EL (cell line): ENCODE measurements at regions not wholly inside any gene's neighbourhood (a gene's known extent, or its start where the extent isn't known, plus 50 kb on each side); places are given as distances from the start of the nearest gene placed in this dataset.

Experiments
- DNase-seq: peaks from one replicate; pipeline ENCODE4 v3.0.0-alpha.2; 2016

- DNase-seq = peak; percentile 90
Observed at GRCh38 chr12:78703820-78704525, 160.6 kb upstream of the SYT1 start.

- DNase-seq = no peak
Observed at GRCh38 chr12:78711954-78712353, 152.6 kb upstream of the SYT1 start.

GRCh38 chr12:78712834-78713481 lies 151.6 kb upstream of the SYT1 start:
- no peak for DNase-seq

GRCh38 chr12:78719721-78720120 lies 144.9 kb upstream of the SYT1 start:
- DNase-seq = no peak

- DNase-seq = no peak
Observed at GRCh38 chr12:78721906-78722305, 142.7 kb upstream of the SYT1 start.

GRCh38 chr12:78725033-78725432 lies 139.5 kb upstream of the SYT1 start:
- DNase-seq = no peak

GRCh38 chr12:78725951-78726580 lies 138.5 kb upstream of the SYT1 start:
- no peak for DNase-seq

GRCh38 chr12:78726854-78727253 lies 137.7 kb upstream of the SYT1 start:
- DNase-seq = no peak

GRCh38 chr12:78732481-78732880 lies 132.1 kb upstream of the SYT1 start:
- no peak for DNase-seq

- DNase-seq = no peak
Observed at GRCh38 chr12:78739653-78740052, 124.9 kb upstream of the SYT1 start.

- DNase-seq = no peak
Observed at GRCh38 chr12:78746001-78746400, 118.6 kb upstream of the SYT1 start.

- no peak for DNase-seq
Observed at GRCh38 chr12:78753058-78753457, 111.5 kb upstream of the SYT1 start.

- DNase-seq = no peak
Observed at GRCh38 chr12:78756936-78757335, 107.6 kb upstream of the SYT1 start.

- DNase-seq = peak; percentile 12
Observed at GRCh38 chr12:78759367-78759766, 105.2 kb upstream of the SYT1 start.

- no peak for DNase-seq
Observed at GRCh38 chr12:78760906-78761305, 103.7 kb upstream of the SYT1 start.

GRCh38 chr12:78764913-78765312 lies 99.7 kb upstream of the SYT1 start:
- no peak for DNase-seq

GRCh38 chr12:78767264-78767981 lies 97.2 kb upstream of the SYT1 start:
- no peak for DNase-seq

- DNase-seq = no peak
Observed at GRCh38 chr12:78778339-78778738, 86.2 kb upstream of the SYT1 start.

- no peak for DNase-seq
Observed at GRCh38 chr12:78787576-78787975, 77.0 kb upstream of the SYT1 start.

GRCh38 chr12:78790148-78790547 lies 74.4 kb upstream of the SYT1 start:
- DNase-seq = no peak

- DNase-seq = no peak
Observed at GRCh38 chr12:78792052-78792698, 72.4 kb upstream of the SYT1 start.

GRCh38 chr12:78793491-78793890 lies 71.1 kb upstream of the SYT1 start:
- DNase-seq = no peak

GRCh38 chr12:78793982-78794381 lies 70.6 kb upstream of the SYT1 start:
- no peak for DNase-seq
